ENCODE measurements at regions not wholly inside any gene's neighbourhood (a gene's known extent, or its start where the extent isn't known, plus 50 kb on each side); places are given as distances from the start of the nearest gene placed in this dataset.

DNA sequence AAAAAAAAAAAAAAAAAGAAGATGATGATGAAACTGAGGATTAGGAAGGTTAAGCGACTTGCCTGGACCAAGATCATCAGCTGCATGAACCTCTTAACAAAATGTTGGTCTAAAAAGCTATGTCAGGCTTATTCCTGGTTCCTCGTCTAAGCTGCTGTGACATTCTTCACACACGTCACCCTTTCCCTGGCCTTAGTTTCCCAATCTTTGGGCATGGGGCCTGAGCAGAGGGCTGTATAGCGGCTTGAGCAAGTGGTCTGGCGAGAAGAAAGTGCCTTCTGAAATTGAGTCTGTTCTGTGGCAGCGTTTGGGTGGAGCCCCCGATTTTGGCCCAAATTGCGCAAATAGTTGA lies 58.7 kb upstream of the CCND2 start:
- Histone ChIP-seq H3K27ac (ENCODE audit: low read depth in 1 of 2, low read length in 2 of 2) (peak overlapping the region; percentile 83 to 97), H3K79me2 (ENCODE audit: insufficient read depth, low read length) (no peaks in the 10 kb centered on the region), H2AFZ (ENCODE audit: insufficient read depth, low read depth, low read length, poor library complexity, severe bottlenecking) (peak overlapping the region; percentile 44), H4K20me1 (ENCODE audit: insufficient read depth, low read length) (no peaks in the 10 kb centered on the region), H3K4me3 (replicated peaks in 1 of 3; ENCODE audit: low read depth in 2 of 3, low read length in 3 of 3) (peak overlapping the region; percentile 24 to 69 (median 28)), H3K4me1 (ENCODE audit: control insufficient read depth in 1 of 2, insufficient read depth in 2 of 2, low read length in 2 of 2) (peaks cover 53 to 56% of the 10 kb centered on the region in 2 donors), H3K9me3 (replicated peaks in 1 of 2; ENCODE audit: control insufficient read depth in 1 of 2, insufficient read depth in 1 of 2, low read length in 2 of 2) (no peaks in the 10 kb centered on the region), H3K9ac (ENCODE audit: insufficient read depth, low read length, poor library complexity, severe bottlenecking) (peak overlapping the region; percentile 75), H3K36me3 (replicated peaks in 1 of 2; ENCODE audit: control insufficient read depth in 1 of 2, insufficient read depth in 2 of 2, low read length in 2 of 2) (no peaks in the 10 kb centered on the region), H3K4me2 (replicated peaks; ENCODE audit: extremely low read depth, low read length, poor library complexity, severe bottlenecking) (peak overlapping the region; percentile 70), H3K27me3 (ENCODE audit: control insufficient read depth in 2 of 2, insufficient read depth in 2 of 2, low read length in 2 of 2) (no peaks in the 10 kb centered on the region)
- WGBS (ENCODE audit: insufficient coverage) = 3% methylated on average over 5 of the region's 8 CpGs
- TF ChIP-seq, protein P1, sequence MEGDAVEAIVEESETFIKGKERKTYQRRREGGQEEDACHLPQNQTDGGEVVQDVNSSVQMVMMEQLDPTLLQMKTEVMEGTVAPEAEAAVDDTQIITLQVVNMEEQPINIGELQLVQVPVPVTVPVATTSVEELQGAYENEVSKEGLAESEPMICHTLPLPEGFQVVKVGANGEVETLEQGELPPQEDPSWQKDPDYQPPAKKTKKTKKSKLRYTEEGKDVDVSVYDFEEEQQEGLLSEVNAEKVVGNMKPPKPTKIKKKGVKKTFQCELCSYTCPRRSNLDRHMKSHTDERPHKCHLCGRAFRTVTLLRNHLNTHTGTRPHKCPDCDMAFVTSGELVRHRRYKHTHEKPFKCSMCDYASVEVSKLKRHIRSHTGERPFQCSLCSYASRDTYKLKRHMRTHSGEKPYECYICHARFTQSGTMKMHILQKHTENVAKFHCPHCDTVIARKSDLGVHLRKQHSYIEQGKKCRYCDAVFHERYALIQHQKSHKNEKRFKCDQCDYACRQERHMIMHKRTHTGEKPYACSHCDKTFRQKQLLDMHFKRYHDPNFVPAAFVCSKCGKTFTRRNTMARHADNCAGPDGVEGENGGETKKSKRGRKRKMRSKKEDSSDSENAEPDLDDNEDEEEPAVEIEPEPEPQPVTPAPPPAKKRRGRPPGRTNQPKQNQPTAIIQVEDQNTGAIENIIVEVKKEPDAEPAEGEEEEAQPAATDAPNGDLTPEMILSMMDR (IDR thresholded peaks at IDR 0.05) = no peak
- Mint-ChIP-seq H3K27me3 (ENCODE audit: low read depth in 3 of 3) (peaks cover 0 to 4% (median 2%) of the 10 kb centered on the region in 3 donors), H3K36me3 (no peaks in the 10 kb centered on the region), H3K9me3 (peaks cover 0 to 4% (median 0%) of the 10 kb centered on the region in 7 donors), H3K27ac (peak overlapping the region; percentile 96 to 99 (median 99)), H3K4me3 (peak overlapping the region; percentile 71 to 89), H3K4me1 (peaks cover 60% of the 10 kb centered on the region)
- DNase-seq = peak; percentile 59 to 84 (median 72)
- intact Hi-C loops (cut with micrococcal nuclease) = loop anchor here (2.0 to 10.0 kb wide), 3 partner anchors 54 to 60 kb away; partner anchors contain the start of gene CCND2 (in 1 of the 2)

GRCh38 chr12:4213471-4213870 lies 60.1 kb upstream of the CCND2 start:
- Histone ChIP-seq H3K27ac (ENCODE audit: low read depth in 1 of 2, low read length in 2 of 2) (peak overlapping the region in 1 of 2 donors; percentile 97), H2AFZ (ENCODE audit: insufficient read depth, low read depth, low read length, poor library complexity, severe bottlenecking) (no peak overlapping the region), H3K4me3 (replicated peaks in 1 of 3; ENCODE audit: low read depth in 2 of 3, low read length in 3 of 3) (no peak overlapping the region), H3K4me1 (ENCODE audit: control insufficient read depth in 1 of 2, insufficient read depth in 2 of 2, low read length in 2 of 2) (peaks cover 64 to 68% of the 10 kb centered on the region in 2 donors), H3K27me3 (ENCODE audit: control insufficient read depth in 2 of 2, insufficient read depth in 2 of 2, low read length in 2 of 2) (no peaks in the 10 kb centered on the region), H3K9ac (ENCODE audit: insufficient read depth, low read length, poor library complexity, severe bottlenecking) (no peak overlapping the region), H3K4me2 (replicated peaks; ENCODE audit: extremely low read depth, low read length, poor library complexity, severe bottlenecking) (no peak overlapping the region), H3K79me2 (ENCODE audit: insufficient read depth, low read length) (no peaks in the 10 kb centered on the region), H3K36me3 (replicated peaks in 1 of 2; ENCODE audit: control insufficient read depth in 1 of 2, insufficient read depth in 2 of 2, low read length in 2 of 2) (no peaks in the 10 kb centered on the region), H3K9me3 (replicated peaks in 1 of 2; ENCODE audit: control insufficient read depth in 1 of 2, insufficient read depth in 1 of 2, low read length in 2 of 2) (no peaks in the 10 kb centered on the region), H4K20me1 (ENCODE audit: insufficient read depth, low read length) (no peaks in the 10 kb centered on the region)
- peak; percentile 15 to 31 (median 17) for DNase-seq
- intact Hi-C loops (cut with micrococcal nuclease) = loop anchor here in 1 of 2 donors (10.0 kb wide), 1 partner anchor 59 kb away; no protein-coding TSS in a partner anchor
- H3K4me3 Mint-ChIP-seq = no peak overlapping the region
- peaks cover 0 to 4% (median 2%) of the 10 kb centered on the region in 3 donors for H3K27me3 Mint-ChIP-seq (ENCODE audit: low read depth in 3 of 3)
- peaks cover 68% of the 10 kb centered on the region for H3K4me1 Mint-ChIP-seq
- peaks cover 0 to 4% (median 0%) of the 10 kb centered on the region in 7 donors for H3K9me3 Mint-ChIP-seq
- TF ChIP-seq, protein P1 (IDR thresholded peaks at IDR 0.05) = no peak
- H3K36me3 Mint-ChIP-seq = no peaks in the 10 kb centered on the region
- WGBS (ENCODE audit: insufficient coverage) = 100% methylated on average over 1 of the region's 6 CpGs
- H3K27ac Mint-ChIP-seq = peak overlapping the region in 5 of 7 donors; percentile 96 to 99 (median 99)
